Astrocyte of the spinal cord (primary cell): ENCODE measurements at regions not wholly inside any gene's neighbourhood (a gene's known extent, or its start where the extent isn't known, plus 50 kb on each side); places are given as distances from the start of the nearest gene placed in this dataset.

Experiments used
- DNase-seq: peaks from one replicate; pipeline ENCODE4 v3.0.0; 2011; ENCODE audit warnings: low read depth, low spot score
- H3K4me3 ChIP-seq: 2 replicates; pipeline ENCODE4 v1.5.1; 2011; ENCODE audit warnings: low read depth, mild to moderate bottlenecking, low read length, moderate library complexity
- in situ Hi-C: cut with HindIII; loops from 2 replicates; pipeline ENCODE4 v1.10.0; 2017; ENCODE audit warnings: low sequenced_read_pairs
- TF ChIP-seq, protein P1 (sequence below): IDR thresholded peaks from 2 replicates; pipeline ENCODE4 v1.5.1; 2012; ENCODE audit warnings: low read depth, mild to moderate bottlenecking, low read length, inconsistent platforms

DNA sequence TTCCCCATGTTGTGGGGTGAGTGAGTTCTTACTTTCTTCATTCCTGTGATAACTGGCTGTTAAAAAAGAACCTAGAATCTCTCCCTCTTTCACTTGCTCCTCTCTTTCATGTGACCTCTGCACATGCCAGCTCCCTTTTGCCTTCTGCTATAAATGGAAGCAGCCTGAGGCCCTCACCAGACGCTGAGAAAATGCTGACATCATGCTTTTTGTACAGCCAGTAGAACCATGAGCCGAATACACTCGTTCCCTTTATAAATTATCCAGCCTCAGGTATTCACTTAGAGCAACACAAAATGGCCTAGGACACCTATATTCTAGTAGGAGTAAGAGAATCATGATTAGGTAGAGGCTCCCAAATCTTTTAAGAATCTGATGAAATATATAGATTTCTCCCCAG lies 333.5 kb downstream of the LRIG3 start:
- no peak overlapping the region for H3K4me3 ChIP-seq
- DNase-seq = no peak
- TF ChIP-seq, protein P1, sequence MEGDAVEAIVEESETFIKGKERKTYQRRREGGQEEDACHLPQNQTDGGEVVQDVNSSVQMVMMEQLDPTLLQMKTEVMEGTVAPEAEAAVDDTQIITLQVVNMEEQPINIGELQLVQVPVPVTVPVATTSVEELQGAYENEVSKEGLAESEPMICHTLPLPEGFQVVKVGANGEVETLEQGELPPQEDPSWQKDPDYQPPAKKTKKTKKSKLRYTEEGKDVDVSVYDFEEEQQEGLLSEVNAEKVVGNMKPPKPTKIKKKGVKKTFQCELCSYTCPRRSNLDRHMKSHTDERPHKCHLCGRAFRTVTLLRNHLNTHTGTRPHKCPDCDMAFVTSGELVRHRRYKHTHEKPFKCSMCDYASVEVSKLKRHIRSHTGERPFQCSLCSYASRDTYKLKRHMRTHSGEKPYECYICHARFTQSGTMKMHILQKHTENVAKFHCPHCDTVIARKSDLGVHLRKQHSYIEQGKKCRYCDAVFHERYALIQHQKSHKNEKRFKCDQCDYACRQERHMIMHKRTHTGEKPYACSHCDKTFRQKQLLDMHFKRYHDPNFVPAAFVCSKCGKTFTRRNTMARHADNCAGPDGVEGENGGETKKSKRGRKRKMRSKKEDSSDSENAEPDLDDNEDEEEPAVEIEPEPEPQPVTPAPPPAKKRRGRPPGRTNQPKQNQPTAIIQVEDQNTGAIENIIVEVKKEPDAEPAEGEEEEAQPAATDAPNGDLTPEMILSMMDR = no peak
- in situ Hi-C loops = no loop called here

DNA sequence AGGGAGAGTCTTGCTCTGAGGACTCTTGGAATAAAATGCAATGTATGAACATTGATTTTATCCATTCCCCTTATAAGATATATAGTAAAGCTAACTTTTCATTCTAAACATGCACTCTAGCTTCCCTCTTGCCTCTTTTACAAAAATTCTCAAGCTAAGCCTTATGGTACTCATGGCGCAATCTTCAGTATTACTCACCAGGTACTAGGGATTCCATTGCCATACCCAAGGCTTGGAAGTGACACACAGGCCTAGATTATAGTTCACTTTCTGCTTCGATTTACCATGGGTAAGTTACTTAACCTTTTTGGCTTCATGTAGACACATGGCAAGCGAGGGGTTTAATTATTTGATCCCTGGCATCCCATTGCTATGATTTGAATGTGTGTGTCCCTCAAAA lies 331.5 kb downstream of the LRIG3 start:
- no peak for DNase-seq
- in situ Hi-C loops = no loop called here
- TF ChIP-seq, protein P1 = no peak
- no peak overlapping the region for H3K4me3 ChIP-seq

DNA sequence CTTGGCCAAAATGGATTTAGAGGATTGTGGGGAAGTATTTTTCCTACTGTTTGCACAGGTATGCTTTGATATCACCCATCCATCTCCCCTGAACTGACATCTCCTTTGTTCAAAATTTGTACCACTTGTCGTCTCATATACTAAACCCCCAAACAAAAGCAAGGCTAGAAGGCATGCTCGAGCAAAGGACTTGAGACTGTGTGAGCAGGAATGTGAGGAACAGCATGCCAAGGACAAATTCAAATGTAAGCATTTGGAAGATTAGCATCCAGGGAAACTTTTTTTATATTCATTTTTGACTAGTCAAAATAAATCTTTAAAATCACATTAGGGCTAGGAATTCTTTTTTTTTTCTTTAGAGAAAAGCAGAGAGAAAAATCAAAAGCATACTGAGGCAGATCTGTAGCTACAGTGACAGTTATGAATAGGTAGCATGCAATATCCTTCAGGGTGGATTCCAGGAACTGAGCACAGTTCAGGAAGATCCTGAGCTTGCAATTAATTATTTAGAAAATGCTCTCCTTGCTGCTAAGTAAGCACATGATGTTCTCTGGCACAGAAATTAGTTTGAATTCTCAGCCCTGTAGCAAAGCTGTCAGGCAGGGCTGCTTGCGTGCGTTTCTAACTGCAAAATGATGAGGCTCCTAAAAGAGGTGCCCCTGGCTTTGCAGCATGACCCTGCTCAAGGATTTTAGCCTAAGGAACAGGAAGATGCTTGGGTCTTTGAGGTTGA lies 327.7 kb downstream of the LRIG3 start:
- no peak overlapping the region for H3K4me3 ChIP-seq
- in situ Hi-C loops = no loop called here
- TF ChIP-seq, protein P1 = no peak
- no peak for DNase-seq

DNA sequence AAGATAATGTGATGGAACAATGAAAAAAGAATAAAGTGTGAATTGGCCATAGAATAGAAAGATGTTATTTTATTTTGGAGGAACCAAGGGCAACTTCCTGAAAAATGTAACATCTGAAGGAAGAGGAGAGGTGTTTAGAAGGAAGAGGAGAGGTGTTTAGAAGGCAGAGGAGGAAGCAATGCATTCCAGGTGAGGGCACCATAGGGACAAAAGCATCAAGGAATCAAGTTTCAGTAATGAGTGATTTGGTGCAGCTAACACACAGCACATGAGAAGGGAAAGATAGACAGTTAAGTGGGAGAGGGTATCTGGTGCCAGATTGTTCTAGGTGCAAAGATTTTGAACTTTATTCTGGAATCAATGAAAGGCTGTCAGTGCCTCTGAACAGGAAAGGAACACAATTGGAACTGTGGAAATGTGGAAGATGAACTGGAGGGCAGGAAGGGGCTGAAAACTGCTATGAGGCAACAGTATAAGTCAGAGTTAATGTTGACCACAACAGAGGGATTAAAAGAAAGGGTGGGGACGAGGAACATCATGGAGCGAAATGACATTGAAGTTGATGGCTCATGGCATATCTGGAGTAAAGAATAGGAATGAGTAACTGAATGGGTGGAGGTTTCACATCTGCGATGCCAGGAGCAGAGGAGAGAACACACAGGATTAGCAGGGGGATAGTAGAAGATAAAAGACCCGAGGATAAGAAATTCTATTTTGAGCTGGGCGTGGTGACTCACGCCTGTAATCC lies 326.6 kb downstream of the LRIG3 start:
- no peak overlapping the region for H3K4me3 ChIP-seq
- DNase-seq = no peak
- TF ChIP-seq, protein P1 = no peak
- in situ Hi-C loops = no loop called here

GRCh38 chr12:58596381-58596780 lies 323.9 kb downstream of the LRIG3 start:
- H3K4me3 ChIP-seq = no peak overlapping the region
- no peak for DNase-seq
- in situ Hi-C loops = no loop called here
- TF ChIP-seq, protein P1 = no peak

GRCh38 chr12:58601529-58601928 lies 318.8 kb downstream of the LRIG3 start:
- no peak for DNase-seq
- in situ Hi-C loops = no loop called here

More at GRCh38 chr12:58601529-58601928, 318.8 kb downstream of the LRIG3 start:
- TF ChIP-seq, protein P1 = no peak
- no peak overlapping the region for H3K4me3 ChIP-seq
